Body of pancreas (tissue), 4 donors: ENCODE measurements at regions not wholly inside any gene's neighbourhood (a gene's known extent, or its start where the extent isn't known, plus 50 kb on each side); places are given as distances from the start of the nearest gene placed in this dataset.

Experiments
- POLR2A ChIP-seq, 3 donors: fragments of 450-650 bp; IDR thresholded peaks; one replicate each; pipeline ENCODE4 v1.6.1; 2016; ENCODE audit warnings: antibody characterized with exemption in 3 of 3, mild to moderate bottlenecking in 2 of 3
- TF ChIP-seq, protein P1 (sequence below), 7 experiments: fragments of 450-650 bp in 4 of 7; fragments of 200-600 bp in 3 of 7; sonication (generic) in 3 of 7; IDR thresholded peaks; one replicate each; pipeline ENCODE4 v1.5.1; 2016 to 2019; ENCODE audit warnings: antibody characterized with exemption in 7 of 7

GRCh38 chr15:70242951-70243685, 145.4 kb upstream of the TLE3 start:
- TF ChIP-seq, protein P1, sequence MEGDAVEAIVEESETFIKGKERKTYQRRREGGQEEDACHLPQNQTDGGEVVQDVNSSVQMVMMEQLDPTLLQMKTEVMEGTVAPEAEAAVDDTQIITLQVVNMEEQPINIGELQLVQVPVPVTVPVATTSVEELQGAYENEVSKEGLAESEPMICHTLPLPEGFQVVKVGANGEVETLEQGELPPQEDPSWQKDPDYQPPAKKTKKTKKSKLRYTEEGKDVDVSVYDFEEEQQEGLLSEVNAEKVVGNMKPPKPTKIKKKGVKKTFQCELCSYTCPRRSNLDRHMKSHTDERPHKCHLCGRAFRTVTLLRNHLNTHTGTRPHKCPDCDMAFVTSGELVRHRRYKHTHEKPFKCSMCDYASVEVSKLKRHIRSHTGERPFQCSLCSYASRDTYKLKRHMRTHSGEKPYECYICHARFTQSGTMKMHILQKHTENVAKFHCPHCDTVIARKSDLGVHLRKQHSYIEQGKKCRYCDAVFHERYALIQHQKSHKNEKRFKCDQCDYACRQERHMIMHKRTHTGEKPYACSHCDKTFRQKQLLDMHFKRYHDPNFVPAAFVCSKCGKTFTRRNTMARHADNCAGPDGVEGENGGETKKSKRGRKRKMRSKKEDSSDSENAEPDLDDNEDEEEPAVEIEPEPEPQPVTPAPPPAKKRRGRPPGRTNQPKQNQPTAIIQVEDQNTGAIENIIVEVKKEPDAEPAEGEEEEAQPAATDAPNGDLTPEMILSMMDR (IDR thresholded peaks at IDR 0.05) = no peak
- no peak for TF ChIP-seq POLR2A (IDR thresholded peaks at IDR 0.05)
